Loucy (cell line): ENCODE measurements at regions not wholly inside any gene's neighbourhood (a gene's known extent, or its start where the extent isn't known, plus 50 kb on each side); places are given as distances from the start of the nearest gene placed in this dataset.

ENCODE experiments used
- H2AFZ ChIP-seq: fragments of 200-600 bp; sonication (generic); 2 replicates; pipeline ENCODE4 v1.6.0; 2016; ENCODE audit warnings: antibody characterized with exemption, mild to moderate bottlenecking, low read length, moderate library complexity
- H3F3A ChIP-seq: fragments of 200-600 bp; 2 replicates; pipeline ENCODE4 v1.6.0; 2016; ENCODE audit warnings: antibody characterized with exemption, low read depth, mild to moderate bottlenecking
- H3K27me3 ChIP-seq: fragments of 200-600 bp; sonication (generic); 2 replicates; pipeline ENCODE4 v1.6.1; 2014; ENCODE audit warnings: low read length, mild to moderate bottlenecking; ENCODE audit not compliant: insufficient read depth, poor library complexity, severe bottlenecking
- H3K36me3 ChIP-seq: fragments of 200-600 bp; sonication (generic); 2 replicates; pipeline ENCODE4 v1.6.1; 2016; ENCODE audit warnings: low read length; ENCODE audit not compliant: insufficient read depth
- H3K4me1 ChIP-seq: fragments of 200-600 bp; sonication (generic); 2 replicates; pipeline ENCODE4 v1.5.1; 2014; ENCODE audit warnings: low read length, mild to moderate bottlenecking; ENCODE audit not compliant: insufficient read depth, poor library complexity, severe bottlenecking
- H3K4me2 ChIP-seq: fragments of 200-600 bp; sonication (generic); 2 replicates; pipeline ENCODE4 v1.6.0; 2014; ENCODE audit warnings: antibody characterized with exemption, low read length, low read depth, mild to moderate bottlenecking; ENCODE audit not compliant: poor library complexity, severe bottlenecking
- H3K4me3 ChIP-seq: fragments of 200-600 bp; sonication (generic); 2 replicates; pipeline ENCODE4 v1.5.1; 2014; ENCODE audit warnings: low read length, mild to moderate bottlenecking, mixed read lengths; ENCODE audit not compliant: poor library complexity, severe bottlenecking
- H3K79me2 ChIP-seq: fragments of 200-600 bp; sonication (generic); 2 replicates; pipeline ENCODE4 v1.6.1; 2014; ENCODE audit warnings: low read length; ENCODE audit not compliant: insufficient read depth
- H3K9ac ChIP-seq: fragments of 200-600 bp; sonication (generic); 2 replicates; pipeline ENCODE4 v1.6.0; 2014; ENCODE audit warnings: mild to moderate bottlenecking, low read depth, low read length, moderate library complexity; ENCODE audit not compliant: poor library complexity, severe bottlenecking
- H3K9me2 ChIP-seq: fragments of 200-600 bp; sonication (generic); replicated peaks from 2 replicates; pipeline ENCODE4 v1.6.1; 2016; ENCODE audit warnings: low read depth, low read length, mixed read lengths
- H3K9me3 ChIP-seq: fragments of 200-600 bp; sonication (generic); 2 replicates; pipeline ENCODE4 v1.6.1; 2014; ENCODE audit warnings: mild to moderate bottlenecking, antibody characterized with exemption, low read length, low read depth; ENCODE audit not compliant: insufficient read depth
- H4K20me1 ChIP-seq: fragments of 200-600 bp; sonication (generic); 2 replicates; pipeline ENCODE4 v1.6.0; 2014; ENCODE audit warnings: antibody characterized with exemption, low read length, mild to moderate bottlenecking; ENCODE audit not compliant: insufficient read depth, poor library complexity, severe bottlenecking
- CTCF ChIP-seq: fragments of 200-600 bp; sonication (generic); conservative IDR thresholded peaks from 2 replicates; pipeline ENCODE4 v1.5.1; 2014; ENCODE audit warnings: mild to moderate bottlenecking, antibody characterized with exemption, low read length
- EZH2phosphoT487 ChIP-seq: fragments of 200-600 bp; IDR thresholded peaks from 2 replicates; pipeline ENCODE4 v1.6.1; 2018; ENCODE audit warnings: antibody characterized with exemption, mild to moderate bottlenecking, moderate library complexity, borderline replicate concordance

- Histone ChIP-seq H3K79me2 (no peaks in the 10 kb centered on the region), H3K36me3 (no peaks in the 10 kb centered on the region), H2AFZ (no peak overlapping the region), H3K9ac (no peak overlapping the region), H3K4me3 (no peak overlapping the region), H3K9me3 (no peaks in the 10 kb centered on the region), H3K4me1 (peaks cover 9% of the 10 kb centered on the region), H3F3A (no peaks in the 10 kb centered on the region), H3K9me2 (no peaks in the 10 kb centered on the region), H3K4me2 (no peak overlapping the region), H4K20me1 (no peaks in the 10 kb centered on the region), H3K27me3 (peaks cover 13% of the 10 kb centered on the region)
- TF ChIP-seq CTCF (no peak), EZH2phosphoT487 (no peak)
Measured at GRCh38 chr2:107545066-107545465, 281.6 kb upstream of the RGPD4 start.

GRCh38 chr2:107545851-107546250 is 280.8 kb upstream of the RGPD4 start:
- H2AFZ ChIP-seq: no peak overlapping the region
- H4K20me1 ChIP-seq: no peaks in the 10 kb centered on the region
- no peak overlapping the region for H3K4me2 ChIP-seq
- no peak overlapping the region for H3K4me3 ChIP-seq
- peaks cover 13% of the 10 kb centered on the region for H3K27me3 ChIP-seq
- H3F3A ChIP-seq: no peaks in the 10 kb centered on the region
- peaks cover 5% of the 10 kb centered on the region for H3K4me1 ChIP-seq
- TF ChIP-seq EZH2phosphoT487: no peak
- TF ChIP-seq CTCF: no peak
- H3K9me2 ChIP-seq: no peaks in the 10 kb centered on the region
- H3K36me3 ChIP-seq: no peaks in the 10 kb centered on the region
- H3K79me2 ChIP-seq: no peaks in the 10 kb centered on the region
- no peak overlapping the region for H3K9ac ChIP-seq
- no peaks in the 10 kb centered on the region for H3K9me3 ChIP-seq

- Histone ChIP-seq H2AFZ (no peak overlapping the region), H3K36me3 (no peaks in the 10 kb centered on the region), H3K9me2 (no peaks in the 10 kb centered on the region), H3K27me3 (peaks cover 2% of the 10 kb centered on the region), H3F3A (no peaks in the 10 kb centered on the region), H3K4me2 (no peak overlapping the region), H3K4me3 (no peak overlapping the region), H4K20me1 (no peaks in the 10 kb centered on the region), H3K79me2 (no peaks in the 10 kb centered on the region), H3K9ac (no peak overlapping the region), H3K9me3 (no peaks in the 10 kb centered on the region), H3K4me1 (no peaks in the 10 kb centered on the region)
- TF ChIP-seq CTCF: no peak
- TF ChIP-seq EZH2phosphoT487: no peak
Measured at GRCh38 chr2:107548216-107548615, 278.5 kb upstream of the RGPD4 start.
